HepG2 (cell line): ENCODE measurements at regions not wholly inside any gene's neighbourhood (a gene's known extent, or its start where the extent isn't known, plus 50 kb on each side); places are given as distances from the start of the nearest gene placed in this dataset.

ENCODE experiments used
- ATAC-seq: fragments of 200-7000 bp; cut with Tn5 transposase; 3 replicates; pipeline ENCODE4 v1.9.1; 2020; ENCODE audit warnings: mild to moderate bottlenecking, moderate library complexity
- BruUV-seq: library from RNA; stranded (reverse); fragments of 400-500 nt; replicated peaks from 2 replicates; lab custom pipeline; 2021; lab: Mats Ljungman, UMichigan
- CTCF ChIA-PET: fragments of 300-600 bp; formaldehyde crosslinking; extraction: SDS; loops from one replicate; lab custom pipeline; 2021; ENCODE audit warnings: low total read pairs, inconsistent platforms, low intra/inter-chr PET ratio; lab: Yijun Ruan, JAX
- POLR2A ChIA-PET: fragments of 350-600 bp; sonication (Branson Sonifier 250); formaldehyde crosslinking; loops from one replicate; lab custom pipeline; 2020; ENCODE audit warnings: antibody characterized with exemption, inconsistent platforms; lab: Yijun Ruan, JAX
- DNase-seq: peaks from one replicate; pipeline ENCODE4 v3.0.0-alpha.2; 2015; ENCODE audit warnings: low spot score
- FAIRE-seq: peaks from 3 replicates; lab custom pipeline; 2011; peaks lifted over from hg19 to GRCh38; lab: Jason Lieb, UNC
- H2AFZ ChIP-seq: one replicate; pipeline ENCODE4 v1.6.1; 2011; ENCODE audit warnings: low read length, inconsistent platforms
- H3K27ac ChIP-seq: fragments of 300-600 bp; 3 replicates; pipeline ENCODE4 v1.8.0; 2011; ENCODE audit warnings: mixed run types, mild to moderate bottlenecking, mixed read lengths, low read length, inconsistent platforms; ENCODE audit not compliant: insufficient read depth; ENCODE audit errors: extremely low read length
- H3K27me3 ChIP-seq, 2 experiments: fragments of 200-600 bp in 1 of 2; 2 replicates in 1 of 2; 3 replicates in 1 of 2; pipeline versions ENCODE4 v1.6.0 to v1.8.0; 2011; ENCODE audit warnings: low read length in 2 of 2, mild to moderate bottlenecking in 2 of 2, moderate library complexity in 2 of 2, inconsistent platforms in 1 of 2; ENCODE audit not compliant: insufficient read depth in 2 of 2, control insufficient read depth in 1 of 2
- H3K36me3 ChIP-seq, 2 experiments: fragments of 200-600 bp in 1 of 2; replicated peaks in 1 of 2; 2 replicates in 1 of 2; 3 replicates in 1 of 2; pipeline versions ENCODE4 v1.5.1 to v1.8.0; 2011; ENCODE audit warnings: low read length in 2 of 2, inconsistent platforms in 1 of 2; ENCODE audit not compliant: insufficient read depth in 2 of 2, control insufficient read depth in 1 of 2
- H3K4me1 ChIP-seq: 2 replicates; pipeline ENCODE4 v1.5.1; 2012; ENCODE audit warnings: low read length, inconsistent platforms; ENCODE audit not compliant: insufficient read depth
- H3K4me2 ChIP-seq: 2 replicates; pipeline ENCODE4 v1.6.0; 2011; ENCODE audit warnings: low read depth, low read length, inconsistent platforms
- H3K4me3 ChIP-seq, 3 experiments: fragments of 200-600 bp in 1 of 3; sonication (generic), shearing (Covaris generic) in 1 of 3; replicated peaks in 1 of 3; 2 replicates each; pipeline ENCODE4 v1.5.1; 2011 to 2016; ENCODE audit warnings: low read length in 3 of 3, inconsistent platforms in 2 of 3, low read depth in 2 of 3, mild to moderate bottlenecking in 2 of 3, control low read depth in 1 of 3, mixed read lengths in 1 of 3; ENCODE audit not compliant: insufficient read depth in 1 of 3
- H3K79me2 ChIP-seq: one replicate; pipeline ENCODE4 v1.6.1; 2011; ENCODE audit warnings: low read length, inconsistent platforms; ENCODE audit not compliant: insufficient read depth
- H3K9ac ChIP-seq: 2 replicates; pipeline ENCODE4 v1.6.0; 2011; ENCODE audit warnings: mild to moderate bottlenecking, low read depth, low read length, inconsistent platforms; ENCODE audit not compliant: insufficient read depth
- H3K9me3 ChIP-seq: 2 replicates; pipeline ENCODE4 v1.5.1; 2012; ENCODE audit warnings: mild to moderate bottlenecking, low read length
- H4K20me1 ChIP-seq: 2 replicates; pipeline ENCODE4 v1.6.0; 2011; ENCODE audit warnings: inconsistent platforms, mild to moderate bottlenecking, low read length, moderate library complexity; ENCODE audit not compliant: insufficient read depth
- ARNT ChIP-seq: fragments of 450-650 bp; IDR thresholded peaks from 2 replicates; pipeline ENCODE4 v1.6.1; 2017
- FOXC1 ChIP-seq: sonication (generic); formaldehyde crosslinking; IDR thresholded peaks from 2 replicates; pipeline ENCODE4 v1.8.0; 2022; ENCODE audit warnings: mild to moderate bottlenecking, missing genetic modification reagents, borderline replicate concordance
- KLF11 ChIP-seq: IDR thresholded peaks from 2 replicates; pipeline ENCODE4 v1.6.1; 2016; ENCODE audit warnings: missing compliant biosample characterization
- NAIF1 ChIP-seq: sonication (generic); formaldehyde crosslinking; IDR thresholded peaks from 2 replicates; pipeline ENCODE4 v1.5.0; 2020; ENCODE audit warnings: mild to moderate bottlenecking, missing genetic modification reagents, borderline replicate concordance
- PCBP1 ChIP-seq: fragments of 200-400 bp; formaldehyde crosslinking; IDR thresholded peaks from 2 replicates; pipeline ENCODE4 v1.6.1; 2017; ENCODE audit warnings: mild to moderate bottlenecking, low read depth, low read length, borderline replicate concordance
- POLR2G ChIP-seq: fragments of 200-400 bp; formaldehyde crosslinking; IDR thresholded peaks from 2 replicates; pipeline ENCODE4 v1.6.1; 2018; ENCODE audit warnings: mild to moderate bottlenecking, low read depth, low read length, moderate library complexity
- ZEB1 ChIP-seq: IDR thresholded peaks from 2 replicates; pipeline ENCODE4 v1.6.1; 2012; ENCODE audit warnings: mild to moderate bottlenecking, low read depth, inconsistent platforms; ENCODE audit not compliant: insufficient replicate concordance
- ZNF343 ChIP-seq: sonication (generic); formaldehyde crosslinking; IDR thresholded peaks from 2 replicates; pipeline ENCODE4 v1.4.0; 2020; ENCODE audit warnings: mild to moderate bottlenecking, missing genetic modification reagents
- ZNF605 ChIP-seq: sonication (generic); formaldehyde crosslinking; IDR thresholded peaks from 2 replicates; pipeline ENCODE4 v1.8.0; 2022; ENCODE audit warnings: mild to moderate bottlenecking, missing genetic modification reagents
- ZNF720 ChIP-seq: sonication (generic); formaldehyde crosslinking; IDR thresholded peaks from 2 replicates; pipeline ENCODE4 v1.4.0; 2020; ENCODE audit warnings: missing genetic modification reagents
- WGBS: methylation state at CpG from one replicate; pipeline ENCODE4 v1.1.6; 2017; ENCODE audit warnings: low lambda C conversion rate; 5-methylcytosine and 5-hydroxymethylcytosine counted together
- in situ Hi-C: cut with HindIII; loops from 2 replicates; pipeline ENCODE4 v1.10.0; 2017; ENCODE audit warnings: low pct_unique_long_range_greater_than_20kb; ENCODE audit not compliant: extremely low pct_ligation_motif_present
- intact Hi-C: fragments of 100-400 bp; cut with micrococcal nuclease; formaldehyde crosslinking; loops from one replicate; pipeline ENCODE4 v1.10.0; 2022; ENCODE audit not compliant: unreplicated experiment
- TF ChIP-seq, protein P1 (sequence below): sonication (generic); formaldehyde crosslinking; IDR thresholded peaks from 2 replicates; pipeline ENCODE4 v1.4.0; 2020; ENCODE audit warnings: missing genetic modification reagents, borderline replicate concordance
- TF ChIP-seq, protein P2 (sequence below): IDR thresholded peaks from 2 replicates; pipeline ENCODE4 v1.6.1; 2016; ENCODE audit warnings: missing genetic modification reagents, missing compliant biosample characterization
- TF ChIP-seq, protein P3 (sequence below): IDR thresholded peaks from 2 replicates; pipeline ENCODE4 v1.6.1; 2016; ENCODE audit warnings: low read depth

DNA sequence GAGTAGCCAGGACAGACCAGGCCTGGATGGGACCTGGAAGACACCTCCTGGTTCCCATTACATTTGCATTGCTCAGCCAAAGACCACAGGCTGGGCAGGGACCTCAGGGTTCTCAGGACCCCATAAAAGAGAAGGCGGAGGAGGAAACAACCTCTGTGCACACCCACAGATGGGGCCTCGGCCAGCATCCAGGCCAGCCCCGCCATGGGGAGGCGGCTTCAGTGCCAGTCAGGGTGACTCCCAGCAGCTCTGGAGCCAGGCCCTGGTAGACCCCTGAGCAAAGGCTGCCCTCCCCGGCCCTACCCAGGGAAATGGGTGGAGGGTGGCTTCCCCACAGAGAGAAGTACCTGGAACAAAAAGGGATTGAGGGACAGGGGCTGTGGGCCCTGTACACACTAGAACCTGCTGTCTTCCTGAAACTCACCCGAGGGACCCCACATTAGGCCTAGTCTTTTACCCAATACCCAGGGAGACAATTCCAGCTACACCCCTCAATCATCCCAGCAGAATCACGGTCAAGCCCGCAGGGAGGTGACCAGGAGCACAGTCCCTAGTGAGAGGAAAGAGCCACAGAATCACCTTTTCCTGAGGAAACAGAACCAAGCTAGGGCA is 64.5 kb downstream of the PSMG1 start:
- intact Hi-C loops, result no loop called here
- H3K27me3 ChIP-seq, result no peaks in the 10 kb centered on the region; a peak in 1 of 5 replicates
- POLR2A ChIA-PET, result no interaction called here
- no peak for FAIRE-seq
- no TSS peak for BruUV-seq
- no peaks in the 10 kb centered on the region for H3K79me2 ChIP-seq
- no peak for ATAC-seq
- no peak for DNase-seq
- no peaks in the 10 kb centered on the region for H3K36me3 ChIP-seq
- CTCF ChIA-PET, result no interaction called here
- TF ChIP-seq, protein P1, sequence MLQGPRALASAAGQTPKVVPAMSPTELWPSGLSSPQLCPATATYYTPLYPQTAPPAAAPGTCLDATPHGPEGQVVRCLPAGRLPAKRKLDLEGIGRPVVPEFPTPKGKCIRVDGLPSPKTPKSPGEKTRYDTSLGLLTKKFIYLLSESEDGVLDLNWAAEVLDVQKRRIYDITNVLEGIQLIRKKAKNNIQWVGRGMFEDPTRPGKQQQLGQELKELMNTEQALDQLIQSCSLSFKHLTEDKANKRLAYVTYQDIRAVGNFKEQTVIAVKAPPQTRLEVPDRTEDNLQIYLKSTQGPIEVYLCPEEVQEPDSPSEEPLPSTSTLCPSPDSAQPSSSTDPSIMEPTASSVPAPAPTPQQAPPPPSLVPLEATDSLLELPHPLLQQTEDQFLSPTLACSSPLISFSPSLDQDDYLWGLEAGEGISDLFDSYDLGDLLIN (CRISPR knock-in tag), result no peak
- TF ChIP-seq PCBP1 (no peak), ZNF605 (CRISPR knock-in tag) (no peak), ARNT (no peak), ZNF343 (CRISPR knock-in tag) (no peak), POLR2G (no peak), ZEB1 (no peak), NAIF1 (no peak), ZNF720 (CRISPR knock-in tag) (no peak), KLF11 (CRISPR knock-in tag) (no peak), FOXC1 (CRISPR knock-in tag) (no peak)
- TF ChIP-seq, protein P2, sequence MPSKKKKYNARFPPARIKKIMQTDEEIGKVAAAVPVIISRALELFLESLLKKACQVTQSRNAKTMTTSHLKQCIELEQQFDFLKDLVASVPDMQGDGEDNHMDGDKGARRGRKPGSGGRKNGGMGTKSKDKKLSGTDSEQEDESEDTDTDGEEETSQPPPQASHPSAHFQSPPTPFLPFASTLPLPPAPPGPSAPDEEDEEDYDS (CRISPR knock-in tag), result no peak
- TF ChIP-seq, protein P3, sequence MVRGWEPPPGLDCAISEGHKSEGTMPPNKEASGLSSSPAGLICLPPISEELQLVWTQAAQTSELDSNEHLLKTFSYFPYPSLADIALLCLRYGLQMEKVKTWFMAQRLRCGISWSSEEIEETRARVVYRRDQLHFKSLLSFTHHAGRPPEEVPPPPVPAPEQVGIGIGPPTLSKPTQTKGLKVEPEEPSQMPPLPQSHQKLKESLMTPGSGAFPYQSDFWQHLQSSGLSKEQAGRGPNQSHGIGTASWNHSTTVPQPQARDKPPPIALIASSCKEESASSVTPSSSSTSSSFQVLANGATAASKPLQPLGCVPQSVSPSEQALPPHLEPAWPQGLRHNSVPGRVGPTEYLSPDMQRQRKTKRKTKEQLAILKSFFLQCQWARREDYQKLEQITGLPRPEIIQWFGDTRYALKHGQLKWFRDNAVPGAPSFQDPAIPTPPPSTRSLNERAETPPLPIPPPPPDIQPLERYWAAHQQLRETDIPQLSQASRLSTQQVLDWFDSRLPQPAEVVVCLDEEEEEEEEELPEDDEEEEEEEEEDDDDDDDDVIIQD (CRISPR knock-in tag), result no peak
- peaks cover 21% of the 10 kb centered on the region for H3K4me1 ChIP-seq
- H2AFZ ChIP-seq, result no peak overlapping the region
- H3K27ac ChIP-seq, result no peak overlapping the region
- peaks cover 10% of the 10 kb centered on the region for H3K9me3 ChIP-seq
- 89% methylated on average over 7 of the region's 8 CpGs for WGBS
- no peak overlapping the region for H3K4me3 ChIP-seq
- no peak overlapping the region for H3K4me2 ChIP-seq
- H4K20me1 ChIP-seq, result no peaks in the 10 kb centered on the region
- no peak overlapping the region for H3K9ac ChIP-seq
- in situ Hi-C loops, result no loop called here
